Activated naive CD4-positive, alpha-beta T cell treated with anti-CD3 and anti-CD28 coated beads, Interleukin-2, amount 50 U/mL, for 24 hours (primary cell): ENCODE measurements at regions not wholly inside any gene's neighbourhood (a gene's known extent, or its start where the extent isn't known, plus 50 kb on each side); places are given as distances from the start of the nearest gene placed in this dataset.
A peak's percentile ranks its signal among the peaks of the same experiment; 100 is the strongest.

ENCODE experiments used
- H3K27ac Mint-ChIP-seq: one replicate; pipeline ENCODE4 v1.8.0; 2021; ENCODE audit warnings: mild to moderate bottlenecking, mixed read lengths
- H3K27me3 Mint-ChIP-seq: one replicate; pipeline ENCODE4 v1.8.0; 2021; ENCODE audit warnings: mixed read lengths
- H3K36me3 Mint-ChIP-seq: one replicate; pipeline ENCODE4 v1.8.0; 2021; ENCODE audit warnings: mixed read lengths
- H3K4me1 Mint-ChIP-seq: one replicate; pipeline ENCODE4 v1.8.0; 2021; ENCODE audit warnings: mixed read lengths
- H3K4me3 Mint-ChIP-seq: one replicate; pipeline ENCODE4 v1.8.0; 2021; ENCODE audit warnings: mild to moderate bottlenecking, mixed read lengths
- H3K9me3 Mint-ChIP-seq: one replicate; pipeline ENCODE4 v1.8.0; 2021; ENCODE audit warnings: mixed read lengths

- no peak overlapping the region for H3K27ac Mint-ChIP-seq
Measured at GRCh38 chr2:176638167-176639015, 369.1 kb downstream of the MTX2 start.

GRCh38 chr2:176639016-176639343, 369.7 kb downstream of the MTX2 start:
- Mint-ChIP-seq H3K27ac (no peak overlapping the region), H3K4me3 (no peak overlapping the region), H3K4me1 (peaks cover 8% of the 10 kb centered on the region), H3K27me3 (peaks cover 47% of the 10 kb centered on the region), H3K36me3 (no peaks in the 10 kb centered on the region), H3K9me3 (no peaks in the 10 kb centered on the region)

More at GRCh38 chr2:176638167-176639015, 369.1 kb downstream of the MTX2 start:
- Mint-ChIP-seq H3K9me3 (no peaks in the 10 kb centered on the region), H3K4me3 (peak overlapping the region; percentile 74), H3K36me3 (no peaks in the 10 kb centered on the region), H3K27me3 (peaks cover 46% of the 10 kb centered on the region), H3K4me1 (peaks cover 8% of the 10 kb centered on the region)

- Mint-ChIP-seq H3K9me3 (no peaks in the 10 kb centered on the region), H3K36me3 (no peaks in the 10 kb centered on the region), H3K27ac (no peak overlapping the region), H3K4me3 (no peak overlapping the region), H3K4me1 (peaks cover 8% of the 10 kb centered on the region), H3K27me3 (peaks cover 47% of the 10 kb centered on the region)
Measured at GRCh38 chr2:176639671-176640070, 370.4 kb downstream of the MTX2 start.

GRCh38 chr2:176641436-176641835, 372.2 kb downstream of the MTX2 start:
- H3K9me3 Mint-ChIP-seq = no peaks in the 10 kb centered on the region
- no peaks in the 10 kb centered on the region for H3K36me3 Mint-ChIP-seq
- H3K27me3 Mint-ChIP-seq = peaks cover 47% of the 10 kb centered on the region
- no peak overlapping the region for H3K4me3 Mint-ChIP-seq
- peaks cover 8% of the 10 kb centered on the region for H3K4me1 Mint-ChIP-seq
- H3K27ac Mint-ChIP-seq = no peak overlapping the region

- Mint-ChIP-seq H3K27me3 (peaks cover 46% of the 10 kb centered on the region), H3K4me1 (peaks cover 7% of the 10 kb centered on the region), H3K4me3 (no peak overlapping the region), H3K9me3 (no peaks in the 10 kb centered on the region), H3K36me3 (no peaks in the 10 kb centered on the region), H3K27ac (no peak overlapping the region)
Measured at GRCh38 chr2:176642074-176642473, 372.8 kb downstream of the MTX2 start.

GRCh38 chr2:176643646-176644045, 374.4 kb downstream of the MTX2 start:
- H3K27ac Mint-ChIP-seq = no peak overlapping the region
- H3K4me3 Mint-ChIP-seq = no peak overlapping the region
- H3K9me3 Mint-ChIP-seq = no peaks in the 10 kb centered on the region
- no peaks in the 10 kb centered on the region for H3K36me3 Mint-ChIP-seq
- no peaks in the 10 kb centered on the region for H3K4me1 Mint-ChIP-seq
- H3K27me3 Mint-ChIP-seq = peaks cover 47% of the 10 kb centered on the region

- no peaks in the 10 kb centered on the region for H3K9me3 Mint-ChIP-seq
Measured at GRCh38 chr2:176645494-176645893, 376.3 kb downstream of the MTX2 start.

GRCh38 chr2:176646033-176646615, 376.9 kb downstream of the MTX2 start:
- H3K4me3 Mint-ChIP-seq = no peak overlapping the region
- H3K27me3 Mint-ChIP-seq = peaks cover 42% of the 10 kb centered on the region
- no peaks in the 10 kb centered on the region for H3K4me1 Mint-ChIP-seq
- H3K36me3 Mint-ChIP-seq = no peaks in the 10 kb centered on the region
- no peaks in the 10 kb centered on the region for H3K9me3 Mint-ChIP-seq
- H3K27ac Mint-ChIP-seq = no peak overlapping the region

More at GRCh38 chr2:176645494-176645893, 376.3 kb downstream of the MTX2 start:
- H3K36me3 Mint-ChIP-seq = no peaks in the 10 kb centered on the region
- no peak overlapping the region for H3K4me3 Mint-ChIP-seq
- H3K4me1 Mint-ChIP-seq = no peaks in the 10 kb centered on the region
- H3K27ac Mint-ChIP-seq = no peak overlapping the region
- H3K27me3 Mint-ChIP-seq = peaks cover 44% of the 10 kb centered on the region

- H3K36me3 Mint-ChIP-seq = no peaks in the 10 kb centered on the region
- H3K27ac Mint-ChIP-seq = no peak overlapping the region
- no peaks in the 10 kb centered on the region for H3K9me3 Mint-ChIP-seq
- H3K4me3 Mint-ChIP-seq = no peak overlapping the region
- H3K4me1 Mint-ChIP-seq = peaks cover 4% of the 10 kb centered on the region
- H3K27me3 Mint-ChIP-seq = peaks cover 38% of the 10 kb centered on the region
Measured at GRCh38 chr2:176647325-176648165, 378.3 kb downstream of the MTX2 start.

- H3K9me3 Mint-ChIP-seq = no peaks in the 10 kb centered on the region
- no peaks in the 10 kb centered on the region for H3K36me3 Mint-ChIP-seq
- H3K27me3 Mint-ChIP-seq = peaks cover 37% of the 10 kb centered on the region
- H3K4me1 Mint-ChIP-seq = peaks cover 9% of the 10 kb centered on the region
- no peak overlapping the region for H3K4me3 Mint-ChIP-seq
- H3K27ac Mint-ChIP-seq = no peak overlapping the region
Measured at GRCh38 chr2:176648700-176649297, 379.6 kb downstream of the MTX2 start.

- H3K27me3 Mint-ChIP-seq = peaks cover 32% of the 10 kb centered on the region
Measured at GRCh38 chr2:176650104-176650837, 381.0 kb downstream of the MTX2 start.

GRCh38 chr2:176650838-176651555, 381.8 kb downstream of the MTX2 start:
- H3K27me3 Mint-ChIP-seq = peaks cover 37% of the 10 kb centered on the region
- H3K36me3 Mint-ChIP-seq = no peaks in the 10 kb centered on the region
- peaks cover 11% of the 10 kb centered on the region for H3K4me1 Mint-ChIP-seq
- H3K27ac Mint-ChIP-seq = no peak overlapping the region
- H3K9me3 Mint-ChIP-seq = no peaks in the 10 kb centered on the region
- H3K4me3 Mint-ChIP-seq = no peak overlapping the region

More at GRCh38 chr2:176650104-176650837, 381.0 kb downstream of the MTX2 start:
- no peaks in the 10 kb centered on the region for H3K9me3 Mint-ChIP-seq
- no peak overlapping the region for H3K4me3 Mint-ChIP-seq
- H3K4me1 Mint-ChIP-seq = peaks cover 11% of the 10 kb centered on the region
- H3K27ac Mint-ChIP-seq = no peak overlapping the region
- no peaks in the 10 kb centered on the region for H3K36me3 Mint-ChIP-seq

GRCh38 chr2:176652300-176653182, 383.3 kb downstream of the MTX2 start:
- Mint-ChIP-seq H3K27me3 (peaks cover 39% of the 10 kb centered on the region), H3K27ac (no peak overlapping the region)

More at GRCh38 chr2:176652300-176653182, 383.3 kb downstream of the MTX2 start:
- H3K9me3 Mint-ChIP-seq = no peaks in the 10 kb centered on the region
- H3K4me3 Mint-ChIP-seq = no peak overlapping the region
- H3K4me1 Mint-ChIP-seq = peaks cover 11% of the 10 kb centered on the region
- no peaks in the 10 kb centered on the region for H3K36me3 Mint-ChIP-seq
